Stimulated activated CD8-positive, alpha-beta memory T cell treated with anti-CD3 and anti-CD28 coated beads, Interleukin-7, amount 100 ng/mL, for 48 hours (primary cell): ENCODE measurements at regions not wholly inside any gene's neighbourhood (a gene's known extent, or its start where the extent isn't known, plus 50 kb on each side); places are given as distances from the start of the nearest gene placed in this dataset.
"Not testable (repeated sequence)": the region's sequence is repeated elsewhere in the genome, so short reads cannot be mapped to it uniquely, and the experiment has no call there.

Experiments used
- DNase-seq, 2 donors: peaks; one replicate each; pipeline ENCODE4 v3.0.0-alpha.2; 2020; ENCODE audit warnings: low read depth in 1 of 2; ENCODE audit errors: extremely low read depth in 1 of 2

GRCh38 chr13:23003446-23003845 is 177.3 kb upstream of the SGCG start:
- no peak for DNase-seq

- DNase-seq = no peak
Observed at GRCh38 chr13:23007426-23007825, 173.4 kb upstream of the SGCG start.

GRCh38 chr13:23018143-23018542 is 162.6 kb upstream of the SGCG start:
- no peak for DNase-seq

DNA sequence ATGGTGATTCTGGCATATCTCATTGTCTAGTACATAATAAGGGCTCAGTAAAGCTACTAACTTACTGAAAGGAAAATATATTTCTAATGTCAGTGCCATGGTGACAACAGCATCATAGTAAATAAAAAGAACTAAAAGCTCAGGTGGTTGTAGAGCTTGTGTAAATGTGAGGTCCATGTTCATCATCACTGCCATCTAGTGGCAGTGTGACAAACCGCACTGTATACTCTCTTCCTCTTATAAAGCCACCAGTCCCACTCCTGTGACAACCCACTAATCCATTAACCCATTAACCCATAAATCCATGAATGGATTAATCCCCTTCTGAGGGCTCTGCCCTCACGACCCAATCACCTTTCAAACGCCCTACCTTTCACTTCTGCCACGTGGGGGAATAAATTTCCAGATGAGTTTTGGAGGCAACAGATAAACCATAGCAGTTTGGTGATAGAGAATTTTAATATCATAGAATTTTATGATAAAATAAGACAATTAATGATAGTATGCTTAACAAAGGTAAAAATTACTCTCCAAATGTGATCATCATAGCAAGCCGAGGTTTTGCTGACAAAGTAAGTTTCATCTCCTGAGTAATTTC is 160.4 kb upstream of the SGCG start:
- no peak for DNase-seq

DNA sequence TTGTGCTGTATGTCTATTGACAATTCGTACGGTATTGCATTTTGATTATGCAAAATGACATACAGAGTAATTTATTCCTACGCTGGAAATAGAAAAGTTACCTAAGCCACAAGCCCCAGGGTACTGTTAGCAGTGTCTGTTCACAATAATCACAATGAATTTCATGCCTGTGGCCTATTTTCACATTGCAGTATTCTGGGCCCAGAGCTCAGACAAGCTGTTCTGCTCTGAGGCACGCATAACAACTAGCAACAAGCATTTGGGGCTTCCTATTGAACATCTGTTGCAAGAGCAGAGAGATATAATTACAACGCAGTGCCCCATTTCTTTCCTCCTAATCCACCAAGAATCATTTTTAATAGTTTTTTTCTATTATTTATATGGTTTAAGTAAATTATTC is 158.9 kb upstream of the SGCG start:
- DNase-seq = no peak

DNA sequence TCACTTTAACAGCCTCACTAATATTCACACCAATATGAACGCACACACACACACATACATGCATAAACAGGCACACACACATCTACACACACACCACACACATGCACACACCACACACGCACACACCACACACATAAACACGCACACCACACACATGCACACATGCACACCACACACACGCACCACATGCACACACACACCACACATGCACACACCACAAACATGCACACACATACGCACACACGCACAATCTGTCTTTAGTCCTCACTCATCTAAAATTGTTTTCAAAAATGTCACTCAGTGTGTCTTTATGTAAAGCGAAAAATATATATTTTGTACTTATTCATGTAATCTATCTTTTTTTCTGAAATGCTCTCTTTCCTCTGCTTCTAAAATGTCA is 158.1 kb upstream of the SGCG start:
- DNase-seq = no peak

GRCh38 chr13:23025864-23026608 is 154.7 kb upstream of the SGCG start:
- no peak for DNase-seq

GRCh38 chr13:23039266-23039935 is 141.4 kb upstream of the SGCG start:
- DNase-seq = no peak

GRCh38 chr13:23042181-23042580 is 138.6 kb upstream of the SGCG start:
- no peak for DNase-seq

- no peak for DNase-seq
Observed at GRCh38 chr13:23044906-23045305, 135.9 kb upstream of the SGCG start.

GRCh38 chr13:23050126-23050525 is 130.7 kb upstream of the SGCG start:
- DNase-seq = no peak

- not testable (repeated sequence) for DNase-seq
Observed at GRCh38 chr13:23053711-23054110, 127.1 kb upstream of the SGCG start.

DNA sequence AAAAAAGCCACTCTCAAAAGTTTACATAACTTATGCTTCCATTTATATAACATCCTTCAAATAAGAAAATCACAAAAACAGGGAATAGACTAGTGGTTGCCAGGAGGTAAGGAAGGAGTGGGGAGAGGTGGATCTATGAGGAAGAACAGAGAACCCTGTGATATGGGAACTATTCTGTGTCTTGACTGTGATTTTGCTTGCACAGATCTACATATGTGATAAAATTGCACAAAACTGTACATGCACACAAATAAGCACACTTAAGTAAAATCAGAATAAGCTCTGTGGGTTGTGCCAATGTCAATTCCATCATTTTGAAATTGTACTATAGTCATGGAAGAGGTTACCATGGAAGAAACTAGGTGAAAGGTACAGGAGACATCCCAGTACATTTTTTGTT is 121.6 kb upstream of the SGCG start:
- no peak for DNase-seq

GRCh38 chr13:23060959-23061358 is 119.8 kb upstream of the SGCG start:
- no peak for DNase-seq

- DNase-seq = no peak
Observed at GRCh38 chr13:23067129-23067528, 113.7 kb upstream of the SGCG start.

DNA sequence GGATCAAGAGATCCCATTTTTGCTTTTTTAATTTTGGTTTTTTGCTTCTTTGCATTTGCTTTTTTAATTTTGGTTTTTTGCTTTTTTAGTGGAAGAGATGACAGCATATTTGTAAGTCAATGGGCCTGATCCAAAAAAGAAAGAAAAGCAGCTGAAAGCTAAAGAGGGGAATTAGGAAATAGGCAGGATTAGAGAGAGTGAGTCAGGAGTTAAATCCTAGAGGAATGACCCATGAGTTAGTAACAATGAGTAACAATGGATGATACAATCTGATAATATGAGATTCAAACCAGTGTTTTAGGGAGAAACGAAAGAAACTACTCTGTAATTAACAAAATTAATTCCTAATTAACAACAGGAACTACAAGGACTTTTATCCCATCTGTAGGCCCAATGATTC is 111.2 kb upstream of the SGCG start:
- DNase-seq = no peak

DNA sequence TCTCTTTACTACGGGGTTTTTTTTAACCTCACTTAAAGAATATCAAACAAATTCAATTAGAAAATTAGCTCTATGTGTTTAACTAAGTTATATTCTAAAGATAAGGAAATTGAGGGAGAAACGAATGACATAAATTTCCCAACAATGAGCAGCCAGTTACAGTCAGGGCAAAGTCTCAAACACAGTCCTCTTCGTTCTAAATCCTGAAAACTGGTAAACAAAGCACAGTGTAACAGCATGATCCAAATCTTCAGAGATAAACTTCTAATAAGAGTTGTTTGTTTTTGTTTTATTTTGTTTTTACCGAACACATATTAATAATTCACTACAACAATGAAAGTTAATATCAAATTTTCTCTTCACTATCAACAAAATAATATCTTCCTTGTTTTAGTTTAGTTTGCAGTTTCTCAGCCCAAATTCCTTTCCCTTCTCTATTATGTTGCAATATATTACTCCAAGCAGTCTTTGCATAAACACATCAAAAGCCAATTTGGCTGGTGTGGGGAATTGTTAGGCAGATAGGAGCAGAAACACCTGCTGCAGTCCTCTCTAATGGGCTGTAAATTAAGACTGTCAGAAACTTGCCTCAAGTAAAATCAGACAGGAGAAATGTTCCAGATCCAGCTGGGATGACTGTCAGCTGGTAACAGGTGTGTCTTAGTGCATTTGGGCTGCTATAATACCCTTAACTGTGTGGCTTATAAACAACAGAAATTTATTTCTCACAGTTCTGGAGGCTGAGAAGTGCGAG is 106.5 kb upstream of the SGCG start:
- no peak for DNase-seq

DNA sequence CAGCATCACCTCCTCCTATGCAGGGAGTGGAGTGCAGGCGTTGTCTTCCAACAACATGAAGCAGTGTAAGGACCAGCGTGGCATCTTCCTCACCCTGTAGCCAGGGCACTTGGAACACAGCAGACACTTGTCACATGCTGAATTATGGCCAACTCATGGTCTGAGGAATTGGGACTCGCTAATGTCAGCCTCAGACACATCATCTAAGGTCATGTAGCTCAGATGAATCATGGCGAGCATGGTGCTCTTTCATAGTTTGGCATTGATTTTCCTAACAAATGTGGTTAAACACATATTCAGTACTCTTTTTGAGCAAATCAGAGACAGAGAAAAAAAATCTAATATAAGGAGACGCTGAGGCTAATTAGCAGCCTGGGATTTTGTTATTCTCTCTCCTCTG is 99.6 kb upstream of the SGCG start:
- no peak for DNase-seq

- DNase-seq = no peak
Observed at GRCh38 chr13:23081901-23082300, 98.9 kb upstream of the SGCG start.

- DNase-seq = no peak
Observed at GRCh38 chr13:23086968-23087623, 93.7 kb upstream of the SGCG start.

GRCh38 chr13:23087880-23088279 is 92.9 kb upstream of the SGCG start:
- DNase-seq = no peak
